Activated naive CD8-positive, alpha-beta T cell treated with anti-CD3 and anti-CD28 coated beads, Interleukin-2, amount 50 U/mL, for 24 hours (primary cell): ENCODE measurements at regions not wholly inside any gene's neighbourhood (a gene's known extent, or its start where the extent isn't known, plus 50 kb on each side); places are given as distances from the start of the nearest gene placed in this dataset.

Source experiments
- ATAC-seq: fragments of 150-1000 bp; cut with Tn5 transposase; one replicate; pipeline ENCODE4 v1.10.0; 2021
- DNase-seq: peaks from one replicate; pipeline ENCODE4 v3.0.0; 2021
- H3K27ac Mint-ChIP-seq: one replicate; pipeline ENCODE4 v1.8.0; 2021; ENCODE audit warnings: mild to moderate bottlenecking, mixed read lengths
- H3K27me3 Mint-ChIP-seq: one replicate; pipeline ENCODE4 v1.8.0; 2021; ENCODE audit warnings: mixed read lengths
- H3K36me3 Mint-ChIP-seq: one replicate; pipeline ENCODE4 v1.8.0; 2021; ENCODE audit warnings: low read depth, mixed read lengths
- H3K4me1 Mint-ChIP-seq: one replicate; pipeline ENCODE4 v1.8.0; 2021; ENCODE audit warnings: mixed read lengths
- H3K4me3 Mint-ChIP-seq: one replicate; pipeline ENCODE4 v1.8.0; 2021; ENCODE audit warnings: mild to moderate bottlenecking, moderate library complexity, mixed read lengths
- H3K9me3 Mint-ChIP-seq: one replicate; pipeline ENCODE4 v1.8.0; 2021; ENCODE audit warnings: mixed read lengths

- no peaks in the 10 kb centered on the region for H3K36me3 Mint-ChIP-seq
- no peaks in the 10 kb centered on the region for H3K27me3 Mint-ChIP-seq
- H3K4me3 Mint-ChIP-seq: no peak overlapping the region
Observed at GRCh38 chr2:49278561-49278960, 124.2 kb upstream of the FSHR start.

GRCh38 chr2:49278141-49278540 lies 123.8 kb upstream of the FSHR start:
- DNase-seq: no peak
- H3K4me1 Mint-ChIP-seq: no peaks in the 10 kb centered on the region
- ATAC-seq: no peak
- no peaks in the 10 kb centered on the region for H3K36me3 Mint-ChIP-seq
- peaks cover 8% of the 10 kb centered on the region for H3K9me3 Mint-ChIP-seq
- no peak overlapping the region for H3K4me3 Mint-ChIP-seq
- H3K27ac Mint-ChIP-seq: no peak overlapping the region
- H3K27me3 Mint-ChIP-seq: no peaks in the 10 kb centered on the region

More at GRCh38 chr2:49278561-49278960, 124.2 kb upstream of the FSHR start:
- no peak for ATAC-seq
- H3K9me3 Mint-ChIP-seq: peaks cover 8% of the 10 kb centered on the region
- no peak overlapping the region for H3K27ac Mint-ChIP-seq
- H3K4me1 Mint-ChIP-seq: no peaks in the 10 kb centered on the region
- DNase-seq: no peak

DNA sequence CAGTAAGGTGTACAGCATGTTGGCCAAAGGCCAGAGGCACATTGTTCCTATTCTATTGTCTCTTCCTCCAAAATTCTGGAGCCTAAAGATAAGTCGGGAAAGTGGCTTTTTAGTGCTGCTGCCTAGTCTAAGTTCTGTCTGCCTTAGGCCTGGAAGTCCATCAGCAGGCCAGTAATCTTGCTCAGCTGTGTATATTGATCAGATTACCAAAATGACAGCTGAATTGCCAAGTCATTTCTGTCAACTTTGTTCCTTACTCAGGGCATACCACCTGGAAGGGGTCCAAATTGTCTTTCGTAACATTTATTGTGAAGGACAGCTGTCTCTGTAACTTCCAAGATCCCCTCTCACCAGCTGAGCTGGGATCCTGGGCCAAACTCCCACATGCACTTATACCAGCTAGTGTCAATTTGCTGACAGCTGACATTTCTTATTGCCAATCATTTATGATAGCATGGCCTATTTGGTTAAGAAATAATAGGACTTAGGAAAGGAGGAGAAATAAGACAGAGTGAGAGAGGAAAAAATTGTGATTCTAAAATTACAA lies 116.8 kb upstream of the FSHR start:
- H3K27ac Mint-ChIP-seq: no peak overlapping the region

GRCh38 chr2:49270091-49270490 lies 115.8 kb upstream of the FSHR start:
- no peak for ATAC-seq
- no peaks in the 10 kb centered on the region for H3K9me3 Mint-ChIP-seq
- H3K4me1 Mint-ChIP-seq: no peaks in the 10 kb centered on the region
- H3K4me3 Mint-ChIP-seq: no peak overlapping the region
- DNase-seq: no peak
- H3K36me3 Mint-ChIP-seq: no peaks in the 10 kb centered on the region
- no peaks in the 10 kb centered on the region for H3K27me3 Mint-ChIP-seq
- H3K27ac Mint-ChIP-seq: no peak overlapping the region

More for the DNA sequence above, 116.8 kb upstream of the FSHR start:
- ATAC-seq (no peak), DNase-seq (no peak)
- no peaks in the 10 kb centered on the region for H3K27me3 Mint-ChIP-seq
- H3K4me3 Mint-ChIP-seq: no peak overlapping the region
- no peaks in the 10 kb centered on the region for H3K9me3 Mint-ChIP-seq
- no peaks in the 10 kb centered on the region for H3K36me3 Mint-ChIP-seq
- H3K4me1 Mint-ChIP-seq: no peaks in the 10 kb centered on the region

- Mint-ChIP-seq H3K36me3 (no peaks in the 10 kb centered on the region), H3K4me1 (no peaks in the 10 kb centered on the region), H3K27me3 (no peaks in the 10 kb centered on the region), H3K9me3 (no peaks in the 10 kb centered on the region), H3K27ac (no peak overlapping the region), H3K4me3 (no peak overlapping the region)
- ATAC-seq (no peak), DNase-seq (no peak)
Observed at GRCh38 chr2:49265471-49265870, 111.2 kb upstream of the FSHR start.

- no peak for ATAC-seq
- Mint-ChIP-seq H3K9me3 (no peaks in the 10 kb centered on the region), H3K4me3 (no peak overlapping the region), H3K27ac (no peak overlapping the region), H3K27me3 (no peaks in the 10 kb centered on the region), H3K4me1 (no peaks in the 10 kb centered on the region), H3K36me3 (no peaks in the 10 kb centered on the region)
- DNase-seq: no peak
Observed at GRCh38 chr2:49262801-49263560, 108.7 kb upstream of the FSHR start.

- H3K36me3 Mint-ChIP-seq: no peaks in the 10 kb centered on the region
- no peaks in the 10 kb centered on the region for H3K27me3 Mint-ChIP-seq
- no peak overlapping the region for H3K4me3 Mint-ChIP-seq
- no peak overlapping the region for H3K27ac Mint-ChIP-seq
- no peak for DNase-seq
- no peaks in the 10 kb centered on the region for H3K4me1 Mint-ChIP-seq
- H3K9me3 Mint-ChIP-seq: no peaks in the 10 kb centered on the region
- ATAC-seq: no peak
Observed at GRCh38 chr2:49261781-49262180, 107.5 kb upstream of the FSHR start.

GRCh38 chr2:49260979-49261538 lies 106.7 kb upstream of the FSHR start:
- H3K36me3 Mint-ChIP-seq: no peaks in the 10 kb centered on the region

DNA sequence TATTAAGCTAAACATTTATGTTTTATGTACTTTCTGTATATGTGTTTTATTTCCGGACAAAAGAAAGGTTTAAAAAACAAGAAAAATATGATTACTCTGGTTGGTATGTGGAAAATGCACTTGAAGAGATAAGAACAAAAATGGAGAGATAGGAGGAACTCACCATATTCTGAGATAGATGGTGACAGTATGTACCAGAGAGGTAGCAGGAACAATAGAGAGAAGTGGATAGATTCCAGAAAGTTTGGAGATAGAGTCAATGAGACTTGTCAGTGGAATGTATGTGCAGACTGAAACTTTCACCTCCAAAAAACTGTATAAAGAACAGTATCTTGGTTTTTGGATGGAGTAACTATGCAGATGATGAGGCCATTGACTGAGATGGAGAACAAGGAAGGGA lies 105.6 kb upstream of the FSHR start:
- Mint-ChIP-seq H3K27ac (no peak overlapping the region), H3K27me3 (no peaks in the 10 kb centered on the region), H3K36me3 (no peaks in the 10 kb centered on the region), H3K4me3 (no peak overlapping the region), H3K4me1 (no peaks in the 10 kb centered on the region), H3K9me3 (no peaks in the 10 kb centered on the region)
- ATAC-seq (no peak), DNase-seq (no peak)

More at GRCh38 chr2:49260979-49261538, 106.7 kb upstream of the FSHR start:
- no peaks in the 10 kb centered on the region for H3K27me3 Mint-ChIP-seq
- ATAC-seq: no peak
- H3K4me1 Mint-ChIP-seq: no peaks in the 10 kb centered on the region
- H3K9me3 Mint-ChIP-seq: no peaks in the 10 kb centered on the region
- DNase-seq: no peak
- H3K27ac Mint-ChIP-seq: no peak overlapping the region
- no peak overlapping the region for H3K4me3 Mint-ChIP-seq

DNA sequence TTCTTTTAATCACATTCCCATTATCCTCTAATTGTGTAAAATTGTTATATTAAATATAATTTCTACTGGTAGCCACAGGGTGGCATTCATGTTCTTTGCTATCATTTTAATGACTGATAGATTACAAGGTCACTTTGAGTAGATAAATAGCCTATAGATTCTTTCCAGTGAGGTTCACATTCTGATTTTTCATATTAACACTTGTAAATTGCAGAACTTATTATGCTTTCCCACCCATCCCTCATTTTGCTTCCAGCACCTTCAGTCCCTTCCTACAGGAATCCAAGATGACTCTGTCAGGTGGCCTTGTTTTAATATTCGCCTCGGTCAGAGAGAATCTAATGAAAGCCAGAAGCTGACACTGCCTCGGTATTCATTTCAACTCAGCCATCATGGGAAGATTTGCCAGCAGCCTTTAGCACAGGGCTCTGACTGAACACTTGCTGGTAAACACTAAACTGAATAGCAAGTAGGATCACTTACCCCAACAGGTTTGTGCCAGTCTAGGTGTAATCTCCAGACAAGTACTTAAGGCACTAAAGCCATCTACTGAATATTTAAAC lies 101.2 kb upstream of the FSHR start:
- no peak for DNase-seq
- peaks cover 20% of the 10 kb centered on the region for H3K9me3 Mint-ChIP-seq
- no peak for ATAC-seq
- no peaks in the 10 kb centered on the region for H3K27me3 Mint-ChIP-seq
- H3K4me1 Mint-ChIP-seq: no peaks in the 10 kb centered on the region
- no peak overlapping the region for H3K4me3 Mint-ChIP-seq
- no peak overlapping the region for H3K27ac Mint-ChIP-seq
- no peaks in the 10 kb centered on the region for H3K36me3 Mint-ChIP-seq

GRCh38 chr2:49254401-49254800 lies 100.1 kb upstream of the FSHR start:
- H3K27ac Mint-ChIP-seq: no peak overlapping the region
- peaks cover 21% of the 10 kb centered on the region for H3K9me3 Mint-ChIP-seq
- H3K27me3 Mint-ChIP-seq: no peaks in the 10 kb centered on the region
- no peak for DNase-seq
- H3K36me3 Mint-ChIP-seq: no peaks in the 10 kb centered on the region
- H3K4me3 Mint-ChIP-seq: no peak overlapping the region
- ATAC-seq: no peak
- no peaks in the 10 kb centered on the region for H3K4me1 Mint-ChIP-seq

- no peak for DNase-seq
- no peak for ATAC-seq
- no peaks in the 10 kb centered on the region for H3K36me3 Mint-ChIP-seq
- peaks cover 31% of the 10 kb centered on the region for H3K9me3 Mint-ChIP-seq
- H3K27me3 Mint-ChIP-seq: no peaks in the 10 kb centered on the region
- no peak overlapping the region for H3K4me3 Mint-ChIP-seq
- no peak overlapping the region for H3K27ac Mint-ChIP-seq
- H3K4me1 Mint-ChIP-seq: no peaks in the 10 kb centered on the region
Observed at GRCh38 chr2:49251766-49252165, 97.5 kb upstream of the FSHR start.

- ATAC-seq (no peak), DNase-seq (no peak)
- peaks cover 31% of the 10 kb centered on the region for H3K9me3 Mint-ChIP-seq
- H3K36me3 Mint-ChIP-seq: no peaks in the 10 kb centered on the region
- no peaks in the 10 kb centered on the region for H3K4me1 Mint-ChIP-seq
- H3K4me3 Mint-ChIP-seq: no peak overlapping the region
- no peak overlapping the region for H3K27ac Mint-ChIP-seq
- H3K27me3 Mint-ChIP-seq: no peaks in the 10 kb centered on the region
Observed at GRCh38 chr2:49251251-49251650, 96.9 kb upstream of the FSHR start.

DNA sequence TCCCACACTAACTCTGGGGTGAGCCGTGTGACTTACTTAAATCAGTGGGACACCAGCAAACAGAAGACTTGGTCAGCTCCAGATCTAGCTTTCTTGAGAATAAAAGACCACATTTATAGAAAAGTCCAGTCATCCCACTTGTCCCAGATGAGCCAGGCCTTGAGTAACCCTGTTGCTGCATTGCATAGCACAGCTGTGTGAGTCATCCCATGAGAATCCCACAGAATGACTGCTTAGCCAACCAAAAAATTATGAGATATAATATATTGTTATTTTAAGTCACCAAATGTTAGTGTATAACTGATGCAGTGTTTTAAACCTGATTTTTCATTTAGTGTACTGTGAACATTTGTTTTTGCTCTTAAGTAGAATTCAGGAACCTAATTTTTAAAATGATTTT lies 94.2 kb upstream of the FSHR start:
- DNase-seq: no peak
- peaks cover 29% of the 10 kb centered on the region for H3K9me3 Mint-ChIP-seq
- H3K4me3 Mint-ChIP-seq: no peak overlapping the region
- no peak for ATAC-seq
- no peak overlapping the region for H3K27ac Mint-ChIP-seq
- H3K36me3 Mint-ChIP-seq: no peaks in the 10 kb centered on the region
- no peaks in the 10 kb centered on the region for H3K4me1 Mint-ChIP-seq
- no peaks in the 10 kb centered on the region for H3K27me3 Mint-ChIP-seq

GRCh38 chr2:49241991-49242390 lies 87.7 kb upstream of the FSHR start:
- H3K36me3 Mint-ChIP-seq: no peaks in the 10 kb centered on the region
- H3K4me1 Mint-ChIP-seq: no peaks in the 10 kb centered on the region

More at GRCh38 chr2:49241991-49242390, 87.7 kb upstream of the FSHR start:
- no peak overlapping the region for H3K27ac Mint-ChIP-seq
- H3K4me3 Mint-ChIP-seq: no peak overlapping the region
- DNase-seq (no peak), ATAC-seq (no peak)
- no peaks in the 10 kb centered on the region for H3K27me3 Mint-ChIP-seq
- H3K9me3 Mint-ChIP-seq: peaks cover 16% of the 10 kb centered on the region
